Stimulated activated CD4-positive, alpha-beta T cell treated with anti-CD3 and anti-CD28 coated beads, Interleukin-15, amount 100 ng/mL, for 1 hour (primary cell): ENCODE measurements at regions not wholly inside any gene's neighbourhood (a gene's known extent, or its start where the extent isn't known, plus 50 kb on each side); places are given as distances from the start of the nearest gene placed in this dataset.
"Not testable (repeated sequence)": the region's sequence is repeated elsewhere in the genome, so short reads cannot be mapped to it uniquely, and the experiment has no call there.

ENCODE experiments used
- DNase-seq, 2 donors: peaks; one replicate each; pipeline ENCODE4 v3.0.0-alpha.2; 2020; ENCODE audit warnings: low read depth in 1 of 2, low spot score in 1 of 2

GRCh38 chrX:40788698-40789097, 53.4 kb upstream of the MED14 start:
- not testable (repeated sequence) for DNase-seq

- DNase-seq: no peak
Measured at GRCh38 chrX:40792433-40792832, 57.1 kb upstream of the MED14 start.

GRCh38 chrX:40794829-40795130, 59.4 kb upstream of the MED14 start:
- DNase-seq: not testable (repeated sequence)

DNA sequence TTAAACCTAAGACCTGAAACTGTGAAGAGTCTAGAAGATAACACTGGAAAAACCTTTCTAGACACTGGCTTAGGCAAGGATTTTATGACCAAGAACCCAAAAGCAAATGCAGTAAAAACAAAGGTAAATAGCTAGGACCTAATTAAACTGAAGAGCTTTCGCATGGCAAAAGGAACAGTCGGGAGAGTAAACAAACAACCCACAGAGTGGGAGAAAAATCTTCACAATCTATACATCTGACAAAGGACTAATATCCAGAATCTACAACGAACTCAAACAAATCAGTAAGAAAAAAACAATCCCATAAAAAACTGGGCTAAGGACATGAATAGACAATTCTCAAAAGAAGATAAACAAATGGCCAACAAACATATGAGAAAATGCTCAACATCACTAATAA, 64.4 kb upstream of the MED14 start:
- not testable (repeated sequence) for DNase-seq

GRCh38 chrX:40805404-40805803, 70.1 kb upstream of the MED14 start:
- DNase-seq: no peak

- no peak for DNase-seq
Measured at GRCh38 chrX:40806513-40807220, 71.3 kb upstream of the MED14 start.

DNA sequence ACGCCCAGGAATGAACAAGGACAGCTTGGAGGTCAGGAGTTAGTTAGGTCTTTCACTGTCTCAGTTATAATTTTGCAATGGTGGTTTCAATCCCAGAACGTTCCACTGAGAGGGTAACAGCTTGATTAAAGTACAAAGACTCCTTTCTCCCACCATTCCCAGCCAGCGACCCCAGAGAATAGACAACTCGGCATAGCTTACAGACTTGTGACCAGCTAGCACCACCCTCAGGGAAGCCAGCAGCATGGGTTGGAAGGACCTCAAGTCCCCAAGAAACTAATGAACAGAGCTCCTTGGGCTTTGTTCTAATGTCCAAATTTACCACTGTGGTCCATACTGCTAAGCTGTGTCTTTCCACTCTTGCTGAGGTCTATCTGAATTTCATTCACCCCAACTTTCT, 72.0 kb upstream of the MED14 start:
- DNase-seq: no peak

DNA sequence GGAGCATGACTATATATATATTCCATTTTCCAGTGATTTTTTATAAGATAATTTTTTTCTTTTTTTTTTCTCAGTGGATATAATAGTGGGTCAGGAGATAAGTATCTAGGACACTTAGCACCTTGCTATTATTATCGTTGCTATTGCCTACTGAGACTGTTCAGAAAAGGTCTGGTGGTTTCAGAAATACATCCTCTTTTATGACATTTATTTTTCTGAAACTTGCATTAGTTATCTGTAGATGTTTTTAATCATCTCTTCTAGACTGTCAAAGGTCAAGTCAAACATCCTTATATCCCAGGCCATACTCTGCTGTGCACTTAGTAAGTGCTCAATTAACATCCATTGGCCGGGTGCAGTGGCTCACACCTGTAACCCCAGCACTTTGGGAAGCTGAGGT, 72.9 kb upstream of the MED14 start:
- DNase-seq: no peak

- no peak for DNase-seq
Measured at GRCh38 chrX:40809210-40809609, 73.9 kb upstream of the MED14 start.

GRCh38 chrX:40815045-40815444, 79.7 kb upstream of the MED14 start:
- not testable (repeated sequence) for DNase-seq

DNA sequence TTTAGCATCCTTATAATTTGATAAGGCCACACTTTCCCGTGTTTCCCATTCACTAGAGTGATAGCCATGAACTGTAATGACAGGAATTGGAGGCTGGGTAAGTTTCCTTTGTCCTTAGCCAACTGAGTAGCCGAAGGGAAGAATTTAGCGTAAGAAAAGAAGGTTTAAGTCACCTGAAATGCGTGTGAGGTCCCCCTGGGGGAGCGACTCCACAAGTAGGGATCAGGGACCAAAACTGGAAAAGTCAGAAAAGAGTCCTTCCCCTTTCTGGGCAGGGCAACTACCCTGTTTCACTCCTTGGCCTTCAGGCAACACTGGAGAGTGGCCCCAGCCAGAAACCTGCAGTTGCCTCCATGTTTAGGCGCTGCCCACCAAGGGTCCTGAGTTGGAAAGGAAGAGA, 81.6 kb upstream of the MED14 start:
- DNase-seq: no peak

DNA sequence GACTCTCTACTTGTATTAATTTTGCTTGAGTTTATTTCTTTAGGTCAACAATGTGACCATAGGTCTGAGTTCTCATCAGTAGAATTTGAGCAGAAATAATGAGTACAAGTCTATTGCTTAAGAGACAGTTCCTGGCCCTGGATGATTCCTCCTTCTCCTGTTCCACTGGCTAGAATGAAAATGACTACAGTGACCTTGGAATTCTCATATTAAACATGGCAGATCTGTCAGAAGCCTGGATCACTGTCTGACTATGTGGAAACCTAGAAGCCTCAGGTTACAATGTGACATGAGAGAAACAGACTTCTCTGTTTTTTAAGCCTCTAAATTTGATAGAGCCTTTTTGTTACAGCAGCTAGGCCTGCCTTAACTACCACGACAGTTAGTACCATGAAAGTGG, 82.9 kb upstream of the MED14 start:
- DNase-seq: no peak

DNA sequence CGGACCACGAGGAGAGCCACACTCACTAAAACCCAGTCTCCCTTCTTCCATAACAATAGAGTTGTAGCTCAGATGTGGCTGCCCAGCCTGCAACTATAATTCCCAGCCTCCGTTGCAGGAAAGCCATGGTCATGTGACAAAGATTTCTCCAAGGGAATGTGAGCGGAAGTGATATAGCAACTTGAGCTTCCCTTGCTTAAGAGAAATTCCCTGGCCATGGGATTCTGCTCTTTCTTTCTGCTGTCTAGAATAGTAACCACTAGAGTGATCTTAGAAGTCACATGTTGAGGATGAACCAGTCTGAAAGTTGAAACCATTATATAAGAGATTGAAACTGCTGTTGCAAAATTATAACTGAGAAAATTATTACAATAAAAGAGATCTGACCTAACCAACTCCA, 86.4 kb upstream of the MED14 start:
- DNase-seq: no peak

DNA sequence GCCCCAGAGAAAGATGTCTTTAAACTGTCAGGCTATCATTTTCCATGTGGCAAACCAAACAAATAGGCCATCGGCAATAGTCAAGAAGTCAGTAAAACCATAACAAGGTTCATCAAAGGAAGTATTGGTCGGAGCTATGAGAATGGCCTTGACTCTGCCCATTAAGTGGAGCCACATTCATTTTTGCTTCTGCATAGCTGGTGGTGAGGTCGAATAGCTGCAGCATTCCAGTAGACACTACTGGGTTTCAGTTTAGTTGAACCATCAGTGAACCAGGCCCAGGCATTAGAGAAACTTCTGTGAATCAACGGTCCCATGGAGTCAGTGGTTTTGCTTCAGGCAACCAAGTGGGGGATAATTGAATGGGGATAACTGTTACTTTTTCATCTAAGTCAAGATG, 92.0 kb upstream of the MED14 start:
- DNase-seq: no peak

GRCh38 chrX:40831750-40832149, 96.4 kb upstream of the MED14 start:
- DNase-seq: no peak

GRCh38 chrX:40832723-40833122, 97.4 kb upstream of the MED14 start:
- DNase-seq: no peak

GRCh38 chrX:40834225-40834624, 98.9 kb upstream of the MED14 start:
- no peak for DNase-seq

GRCh38 chrX:40835526-40835925, 100.2 kb upstream of the MED14 start:
- no peak for DNase-seq

- DNase-seq: no peak
Measured at GRCh38 chrX:40843643-40844042, 108.3 kb upstream of the MED14 start.

DNA sequence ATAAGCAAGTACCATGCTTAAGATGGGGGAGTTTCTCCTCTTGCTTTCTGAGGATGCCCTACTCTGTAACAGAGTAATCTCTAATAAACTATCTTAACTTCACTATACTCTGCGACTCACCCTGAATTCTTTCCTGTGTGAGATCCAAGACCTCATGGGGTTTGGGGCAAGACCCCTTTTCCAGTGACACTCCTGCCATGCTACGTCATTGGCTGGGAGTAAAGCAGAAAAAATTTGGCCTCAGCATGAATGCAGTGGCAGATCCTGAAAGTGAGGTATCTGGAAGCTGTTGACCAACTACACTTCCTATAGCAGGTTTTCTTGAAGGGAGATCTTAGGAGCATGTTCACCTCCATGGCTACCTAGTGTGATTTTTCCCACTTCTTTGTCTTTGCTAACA, 109.1 kb upstream of the MED14 start:
- DNase-seq: no peak

GRCh38 chrX:40845331-40845911, 110.1 kb upstream of the MED14 start:
- DNase-seq: no peak

GRCh38 chrX:40849906-40850823, 114.8 kb upstream of the MED14 start:
- DNase-seq: no peak
